HG03378 (cell line): ENCODE measurements at regions not wholly inside any gene's neighbourhood (a gene's known extent, or its start where the extent isn't known, plus 50 kb on each side); places are given as distances from the start of the nearest gene placed in this dataset.
"Not testable (repeated sequence)": the region's sequence is repeated elsewhere in the genome, so short reads cannot be mapped to it uniquely, and the experiment has no call there.

Experiments
- ATAC-seq: cut with Tn5 transposase; IDR thresholded peaks from one replicate; pipeline ENCODE4 v1.9.1; 2021; ENCODE audit warnings: mild to moderate bottlenecking, moderate library complexity; ENCODE audit not compliant: unreplicated experiment

- ATAC-seq, result no peak
These were observed 962.3 kb upstream of the NRXN1 start for GRCh38 chr2:51994123-51994763.

- ATAC-seq, result no peak
These were observed 958.8 kb upstream of the NRXN1 start for GRCh38 chr2:51990684-51991083.

GRCh38 chr2:51986101-51986500 lies 954.2 kb upstream of the NRXN1 start:
- ATAC-seq, result no peak

- no peak for ATAC-seq
These were observed 949.9 kb upstream of the NRXN1 start for GRCh38 chr2:51981783-51982182.

GRCh38 chr2:51976623-51977022 lies 944.7 kb upstream of the NRXN1 start:
- ATAC-seq, result no peak

- ATAC-seq, result no peak
These were observed 939.2 kb upstream of the NRXN1 start for GRCh38 chr2:51971136-51971535.

GRCh38 chr2:51969347-51969746 lies 937.4 kb upstream of the NRXN1 start:
- no peak for ATAC-seq

- ATAC-seq, result no peak
These were observed 929.0 kb upstream of the NRXN1 start for GRCh38 chr2:51960841-51961335.

GRCh38 chr2:51960281-51960680 lies 928.3 kb upstream of the NRXN1 start:
- no peak for ATAC-seq

GRCh38 chr2:51959696-51960095 lies 927.8 kb upstream of the NRXN1 start:
- ATAC-seq, result no peak

- no peak for ATAC-seq
These were observed 922.0 kb upstream of the NRXN1 start for GRCh38 chr2:51953931-51954330.

GRCh38 chr2:51921076-51921475 lies 889.1 kb upstream of the NRXN1 start:
- ATAC-seq, result no peak

- no peak for ATAC-seq
These were observed 888.6 kb upstream of the NRXN1 start for GRCh38 chr2:51920509-51920908.

GRCh38 chr2:51919395-51919794 lies 887.5 kb upstream of the NRXN1 start:
- no peak for ATAC-seq

GRCh38 chr2:51918113-51918512 lies 886.2 kb upstream of the NRXN1 start:
- ATAC-seq, result no peak

GRCh38 chr2:51903728-51904127 lies 871.8 kb upstream of the NRXN1 start:
- no peak for ATAC-seq

- ATAC-seq, result no peak
These were observed 867.7 kb upstream of the NRXN1 start for GRCh38 chr2:51899643-51900042.

- not testable (repeated sequence) for ATAC-seq
These were observed 862.7 kb upstream of the NRXN1 start for GRCh38 chr2:51894584-51894983.

- no peak for ATAC-seq
These were observed 856.2 kb upstream of the NRXN1 start for GRCh38 chr2:51888120-51888519.

GRCh38 chr2:51881673-51882072 lies 849.7 kb upstream of the NRXN1 start:
- ATAC-seq, result no peak

GRCh38 chr2:51880153-51880552 lies 848.2 kb upstream of the NRXN1 start:
- ATAC-seq, result no peak

GRCh38 chr2:51866361-51866760 lies 834.4 kb upstream of the NRXN1 start:
- ATAC-seq, result no peak

- ATAC-seq, result no peak
These were observed 827.3 kb upstream of the NRXN1 start for GRCh38 chr2:51859260-51859659.
